ENCODE measurements at regions not wholly inside any gene's neighbourhood (a gene's known extent, or its start where the extent isn't known, plus 50 kb on each side); places are given as distances from the start of the nearest gene placed in this dataset.

GRCh38 chr11:28384418-28384817 is 276.2 kb downstream of the METTL15 start:
- Histone ChIP-seq H3K9me3 (ENCODE audit: low read depth, low read length) (no peaks in the 10 kb centered on the region), H3K9ac (ENCODE audit: insufficient read length) (no peak overlapping the region), H3K27ac (no peak overlapping the region), H3K36me3 (ENCODE audit: insufficient read depth, low read length) (no peaks in the 10 kb centered on the region), H3K4me3 (no peak overlapping the region)
- no peak for TF ChIP-seq FOXP2 (optimal IDR thresholded peaks at IDR 0.05; ENCODE audit: control extremely low read depth, extremely low read length, insufficient read depth)
- no peak for TF ChIP-seq POLR2AphosphoS5 (IDR thresholded peaks at IDR 0.05; ENCODE audit: borderline replicate concordance, low read depth, low read length)
- TF ChIP-seq EZH2 (IDR thresholded peaks at IDR 0.05): no peak
- no peak for DNase-seq (ENCODE audit: low read depth, low spot score)

- Histone ChIP-seq H3K36me3 (ENCODE audit: insufficient read depth, low read length) (no peaks in the 10 kb centered on the region), H3K9me3 (ENCODE audit: low read depth, low read length) (no peaks in the 10 kb centered on the region), H3K4me3 (no peak overlapping the region), H3K9ac (ENCODE audit: insufficient read length) (no peak overlapping the region), H3K27ac (no peak overlapping the region)
- TF ChIP-seq POLR2AphosphoS5 (IDR thresholded peaks at IDR 0.05; ENCODE audit: borderline replicate concordance, low read depth, low read length): no peak
- no peak for DNase-seq (ENCODE audit: low read depth, low spot score)
These were observed 275.3 kb downstream of the METTL15 start for GRCh38 chr11:28383456-28383855.
